ENCODE measurements at regions not wholly inside any gene's neighbourhood (a gene's known extent, or its start where the extent isn't known, plus 50 kb on each side); places are given as distances from the start of the nearest gene placed in this dataset.

- TF ChIP-seq CTCF (IDR thresholded peaks at IDR 0.05; ENCODE audit: low read length) (no peak), EZH2 (IDR thresholded peaks at IDR 0.05; ENCODE audit: borderline replicate concordance, low read length) (no peak)
Observed at GRCh38 chr10:3509355-3509754, 275.7 kb downstream of the KLF6 start.
